ENCODE measurements at regions not wholly inside any gene's neighbourhood (a gene's known extent, or its start where the extent isn't known, plus 50 kb on each side); places are given as distances from the start of the nearest gene placed in this dataset.

DNA sequence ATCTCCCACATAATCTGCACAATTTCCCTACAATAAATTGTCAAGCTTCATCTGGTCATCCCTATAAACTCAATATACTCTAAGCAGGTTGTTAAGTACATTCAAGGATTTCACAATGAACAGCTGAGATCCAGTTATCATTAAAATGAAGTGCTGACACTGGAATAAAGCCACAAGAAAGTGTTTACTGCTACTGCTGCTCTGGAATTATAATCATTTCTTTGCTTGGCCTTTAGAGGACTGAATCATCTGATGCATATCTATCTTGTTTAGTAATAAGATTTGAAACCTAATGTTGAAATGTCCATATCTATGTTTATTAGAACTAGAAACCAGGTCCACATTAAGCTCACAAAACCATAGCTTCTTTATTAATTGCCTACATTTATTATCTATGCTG lies 338.6 kb upstream of the ZFP42 start:
- TF ChIP-seq POLR2A (IDR thresholded peaks at IDR 0.05) (no peak), POLR2AphosphoS5 (IDR thresholded peaks at IDR 0.05) (no peak), CTCF (IDR thresholded peaks at IDR 0.05) (no peak), EP300 (IDR thresholded peaks at IDR 0.05) (no peak)
